Lower lobe of right lung (tissue), 2 donors: ENCODE measurements at regions not wholly inside any gene's neighbourhood (a gene's known extent, or its start where the extent isn't known, plus 50 kb on each side); places are given as distances from the start of the nearest gene placed in this dataset.

Experiments
- ATAC-seq, 2 donors: fragments of 200-7000 bp; cut with Tn5 transposase; one replicate each; pipeline ENCODE4 v1.9.1; 2020 to 2022; ENCODE audit warnings: mild to moderate bottlenecking in 2 of 2, moderate library complexity in 2 of 2
- DNase-seq: peaks from one replicate; pipeline ENCODE4 v3.0.0-alpha.2; 2020
- H3K27ac ChIP-seq: fragments of 200-600 bp; one replicate; pipeline ENCODE4 v1.8.0; 2022
- H3K27me3 ChIP-seq: fragments of 200-600 bp; one replicate; pipeline ENCODE4 v1.8.0; 2022; ENCODE audit warnings: low read depth
- H3K36me3 ChIP-seq: fragments of 200-600 bp; one replicate; pipeline ENCODE4 v1.8.0; 2022; ENCODE audit warnings: mild to moderate bottlenecking
- H3K4me1 ChIP-seq: fragments of 200-600 bp; one replicate; pipeline ENCODE4 v1.8.0; 2022
- H3K4me3 ChIP-seq: fragments of 200-600 bp; one replicate; pipeline ENCODE4 v1.8.0; 2022; ENCODE audit warnings: mild to moderate bottlenecking
- H3K9me3 ChIP-seq: fragments of 200-600 bp; one replicate; pipeline ENCODE4 v1.8.0; 2022
- intact Hi-C: fragments of 100-400 bp; cut with DNase I; formaldehyde crosslinking; loops from one replicate; pipeline ENCODE4 v1.11.0; 2022
- TF ChIP-seq, protein P1 (sequence below): fragments of 200-600 bp; IDR thresholded peaks from one replicate; pipeline ENCODE4 v1.8.0; 2022; ENCODE audit warnings: antibody characterized with exemption, mild to moderate bottlenecking
- donor health status: DM: no; HTN: yes; CAD: no; lungs with severe emphysema.

DNA sequence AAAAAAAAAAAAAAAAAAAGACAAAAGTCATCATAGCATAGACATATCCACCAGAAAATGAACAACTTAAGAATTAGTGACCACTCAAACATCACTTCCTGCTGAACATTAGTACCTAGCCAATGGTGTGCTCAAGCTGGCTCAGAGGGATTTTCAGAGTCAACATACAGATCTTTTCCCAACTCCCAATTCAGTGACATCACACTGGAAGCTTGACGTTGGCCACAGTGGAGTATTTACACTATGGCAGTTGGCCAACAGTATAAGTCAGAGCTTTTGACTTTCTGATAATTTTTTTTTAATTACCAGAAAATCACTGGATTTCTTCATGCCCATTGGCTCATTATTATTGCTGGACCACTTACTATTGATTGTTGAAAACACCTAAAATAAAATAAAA lies 383.5 kb downstream of the ARHGEF28 start:
- no peaks in the 10 kb centered on the region for H3K4me1 ChIP-seq
- TF ChIP-seq, protein P1, sequence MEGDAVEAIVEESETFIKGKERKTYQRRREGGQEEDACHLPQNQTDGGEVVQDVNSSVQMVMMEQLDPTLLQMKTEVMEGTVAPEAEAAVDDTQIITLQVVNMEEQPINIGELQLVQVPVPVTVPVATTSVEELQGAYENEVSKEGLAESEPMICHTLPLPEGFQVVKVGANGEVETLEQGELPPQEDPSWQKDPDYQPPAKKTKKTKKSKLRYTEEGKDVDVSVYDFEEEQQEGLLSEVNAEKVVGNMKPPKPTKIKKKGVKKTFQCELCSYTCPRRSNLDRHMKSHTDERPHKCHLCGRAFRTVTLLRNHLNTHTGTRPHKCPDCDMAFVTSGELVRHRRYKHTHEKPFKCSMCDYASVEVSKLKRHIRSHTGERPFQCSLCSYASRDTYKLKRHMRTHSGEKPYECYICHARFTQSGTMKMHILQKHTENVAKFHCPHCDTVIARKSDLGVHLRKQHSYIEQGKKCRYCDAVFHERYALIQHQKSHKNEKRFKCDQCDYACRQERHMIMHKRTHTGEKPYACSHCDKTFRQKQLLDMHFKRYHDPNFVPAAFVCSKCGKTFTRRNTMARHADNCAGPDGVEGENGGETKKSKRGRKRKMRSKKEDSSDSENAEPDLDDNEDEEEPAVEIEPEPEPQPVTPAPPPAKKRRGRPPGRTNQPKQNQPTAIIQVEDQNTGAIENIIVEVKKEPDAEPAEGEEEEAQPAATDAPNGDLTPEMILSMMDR, result no peak
- H3K36me3 ChIP-seq, result no peaks in the 10 kb centered on the region
- ATAC-seq (no peak), DNase-seq (no peak)
- no peak overlapping the region for H3K27ac ChIP-seq
- no peak overlapping the region for H3K4me3 ChIP-seq
- intact Hi-C loops, result no loop called here
- H3K9me3 ChIP-seq, result no peaks in the 10 kb centered on the region
- no peaks in the 10 kb centered on the region for H3K27me3 ChIP-seq

DNA sequence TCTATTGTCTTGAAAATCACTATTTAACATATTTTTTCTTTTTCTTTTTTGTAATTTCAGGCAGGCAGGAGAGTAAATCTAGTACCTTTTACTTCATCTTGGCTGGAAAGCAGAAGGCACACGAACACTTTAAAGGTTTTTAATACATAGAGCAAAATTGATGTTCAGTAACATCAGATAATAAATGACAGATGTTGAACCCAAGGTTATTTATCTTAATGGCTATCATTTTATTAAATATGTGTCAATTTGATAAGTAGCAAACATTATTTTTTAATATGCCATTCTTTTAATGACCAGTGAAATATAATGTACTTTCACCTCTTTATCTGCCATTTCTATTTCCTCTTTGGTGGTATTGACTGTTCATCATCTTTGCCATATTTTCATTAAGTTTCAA lies 381.2 kb downstream of the ARHGEF28 start:
- Histone ChIP-seq H3K27me3 (no peaks in the 10 kb centered on the region), H3K9me3 (no peaks in the 10 kb centered on the region), H3K36me3 (no peaks in the 10 kb centered on the region), H3K4me3 (no peak overlapping the region), H3K27ac (no peak overlapping the region), H3K4me1 (no peaks in the 10 kb centered on the region)
- ATAC-seq (no peak), DNase-seq (no peak)
- intact Hi-C loops, result no loop called here
- TF ChIP-seq, protein P1, result no peak

DNA sequence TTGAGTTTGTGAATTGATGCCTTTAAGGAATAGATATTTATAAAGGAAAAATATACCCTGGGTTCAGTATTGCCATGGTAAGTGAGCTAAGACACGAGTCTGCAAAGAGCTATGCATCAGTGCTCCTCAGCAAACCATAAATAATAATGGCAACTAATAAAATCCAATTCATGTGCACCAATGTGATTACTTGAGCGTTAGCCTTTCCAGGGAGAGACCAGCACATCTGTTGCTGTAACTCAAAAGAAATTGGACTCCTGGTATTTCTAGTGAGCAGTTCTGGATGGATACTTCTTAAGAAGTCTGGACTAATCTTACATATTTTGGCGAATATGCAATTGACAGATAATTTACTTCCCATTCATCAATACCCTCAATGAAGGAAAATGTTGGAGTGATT lies 373.3 kb downstream of the ARHGEF28 start:
- H3K4me3 ChIP-seq, result no peak overlapping the region
- H3K4me1 ChIP-seq, result no peaks in the 10 kb centered on the region
- no peak overlapping the region for H3K27ac ChIP-seq
- no peak for ATAC-seq
- no peaks in the 10 kb centered on the region for H3K9me3 ChIP-seq
- TF ChIP-seq, protein P1, result no peak
- H3K27me3 ChIP-seq, result no peaks in the 10 kb centered on the region
- H3K36me3 ChIP-seq, result no peaks in the 10 kb centered on the region
- intact Hi-C loops, result no loop called here
- DNase-seq, result no peak

DNA sequence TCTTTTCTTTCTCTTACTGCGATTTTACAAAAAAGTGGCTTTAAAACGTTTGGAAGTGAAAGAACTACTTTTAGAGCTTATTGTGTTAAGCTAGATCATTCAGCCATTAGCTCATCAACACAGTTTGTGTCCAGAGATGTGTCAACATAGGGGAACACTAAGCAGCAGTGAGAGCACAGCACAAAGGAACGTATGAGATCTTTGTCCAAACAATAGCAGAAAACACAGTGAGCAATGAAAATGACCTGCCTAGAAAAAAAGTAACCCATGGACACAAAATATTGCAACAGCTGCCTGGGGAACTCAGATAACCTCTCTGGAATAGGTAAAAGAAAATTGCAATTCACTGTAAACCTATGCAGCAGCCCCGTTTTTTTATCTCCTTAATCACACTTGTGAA lies 372.5 kb downstream of the ARHGEF28 start:
- Histone ChIP-seq H3K9me3 (no peaks in the 10 kb centered on the region), H3K27ac (no peak overlapping the region), H3K36me3 (no peaks in the 10 kb centered on the region), H3K27me3 (no peaks in the 10 kb centered on the region), H3K4me3 (no peak overlapping the region), H3K4me1 (no peaks in the 10 kb centered on the region)
- intact Hi-C loops, result no loop called here
- DNase-seq (no peak), ATAC-seq (no peak)
- TF ChIP-seq, protein P1, result no peak

DNA sequence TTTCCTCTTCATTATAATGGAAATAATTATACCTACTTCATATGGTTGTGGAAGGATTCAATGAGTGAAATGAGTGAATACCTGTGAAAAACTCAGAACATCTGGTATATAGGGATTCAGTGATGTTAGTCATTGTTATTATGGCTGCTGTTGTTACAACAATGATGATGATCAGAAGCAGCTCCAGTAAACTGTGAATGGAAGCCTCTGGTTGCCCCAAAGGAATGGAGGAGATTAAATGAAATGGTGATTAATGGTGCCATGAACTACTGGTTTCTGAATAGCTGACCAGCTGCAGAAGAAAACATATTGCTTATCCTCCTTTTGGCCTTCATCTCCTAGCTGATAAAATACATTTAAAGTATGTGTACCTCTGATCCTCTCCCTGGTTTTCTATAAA lies 372.0 kb downstream of the ARHGEF28 start:
- intact Hi-C loops, result no loop called here
- TF ChIP-seq, protein P1, result no peak
- DNase-seq (no peak), ATAC-seq (no peak)
- Histone ChIP-seq H3K27me3 (no peaks in the 10 kb centered on the region), H3K36me3 (no peaks in the 10 kb centered on the region), H3K4me1 (no peaks in the 10 kb centered on the region), H3K4me3 (no peak overlapping the region), H3K27ac (no peak overlapping the region), H3K9me3 (no peaks in the 10 kb centered on the region)
